OCI-LY1 (cell line): ENCODE measurements at regions not wholly inside any gene's neighbourhood (a gene's known extent, or its start where the extent isn't known, plus 50 kb on each side); places are given as distances from the start of the nearest gene placed in this dataset.

ENCODE experiments used
- EZH2 ChIP-seq: fragments of 200-600 bp; sonication (generic), shearing (Covaris generic); IDR thresholded peaks from 2 replicates; pipeline ENCODE4 v1.8.0; 2017; ENCODE audit warnings: borderline replicate concordance, mixed run types, mild to moderate bottlenecking, antibody characterized with exemption, low read length, moderate library complexity, mixed read lengths
- TF ChIP-seq, protein P1 (sequence below): fragments of 200-600 bp; sonication (generic), shearing (Covaris generic); IDR thresholded peaks from 2 replicates; pipeline ENCODE4 v1.5.1; 2017; ENCODE audit warnings: mild to moderate bottlenecking, antibody characterized with exemption, low read length, moderate library complexity, mixed read lengths

DNA sequence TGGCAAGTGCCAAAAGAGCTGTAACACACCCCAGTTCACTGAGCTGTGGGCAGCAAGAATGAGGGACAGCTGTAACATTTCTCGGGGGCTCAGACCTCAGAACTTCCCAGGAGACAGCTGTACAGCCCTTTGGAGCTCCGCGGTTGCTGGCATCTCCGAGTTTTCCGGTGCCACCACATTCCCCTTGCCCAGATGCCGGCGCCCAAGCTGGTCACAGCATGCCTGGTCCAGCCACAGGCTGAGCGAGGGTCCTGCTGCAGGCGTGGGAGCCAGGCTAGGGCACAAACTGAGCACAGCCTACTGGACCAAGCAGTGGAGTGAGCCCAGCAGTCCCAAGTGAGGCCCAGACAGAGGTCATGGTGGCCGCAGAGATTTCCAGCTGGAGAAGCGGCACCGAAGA, 797.7 kb upstream of the EDIL3 start:
- TF ChIP-seq, protein P1, sequence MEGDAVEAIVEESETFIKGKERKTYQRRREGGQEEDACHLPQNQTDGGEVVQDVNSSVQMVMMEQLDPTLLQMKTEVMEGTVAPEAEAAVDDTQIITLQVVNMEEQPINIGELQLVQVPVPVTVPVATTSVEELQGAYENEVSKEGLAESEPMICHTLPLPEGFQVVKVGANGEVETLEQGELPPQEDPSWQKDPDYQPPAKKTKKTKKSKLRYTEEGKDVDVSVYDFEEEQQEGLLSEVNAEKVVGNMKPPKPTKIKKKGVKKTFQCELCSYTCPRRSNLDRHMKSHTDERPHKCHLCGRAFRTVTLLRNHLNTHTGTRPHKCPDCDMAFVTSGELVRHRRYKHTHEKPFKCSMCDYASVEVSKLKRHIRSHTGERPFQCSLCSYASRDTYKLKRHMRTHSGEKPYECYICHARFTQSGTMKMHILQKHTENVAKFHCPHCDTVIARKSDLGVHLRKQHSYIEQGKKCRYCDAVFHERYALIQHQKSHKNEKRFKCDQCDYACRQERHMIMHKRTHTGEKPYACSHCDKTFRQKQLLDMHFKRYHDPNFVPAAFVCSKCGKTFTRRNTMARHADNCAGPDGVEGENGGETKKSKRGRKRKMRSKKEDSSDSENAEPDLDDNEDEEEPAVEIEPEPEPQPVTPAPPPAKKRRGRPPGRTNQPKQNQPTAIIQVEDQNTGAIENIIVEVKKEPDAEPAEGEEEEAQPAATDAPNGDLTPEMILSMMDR: no peak
- no peak for TF ChIP-seq EZH2
